Cardiac muscle cell (in vitro differentiated cells and primary cell): ENCODE measurements at regions not wholly inside any gene's neighbourhood (a gene's known extent, or its start where the extent isn't known, plus 50 kb on each side); places are given as distances from the start of the nearest gene placed in this dataset.

ENCODE experiments used
- DNase-seq, 2 donors: peaks; one replicate each; pipeline versions ENCODE4 v3.0.0 to v3.0.0-alpha.2; 2010 to 2017; ENCODE audit warnings: low read depth in 1 of 2, low spot score in 1 of 2
- H3K27ac ChIP-seq: fragments of 200-600 bp; sonication (generic); 2 replicates; pipeline ENCODE4 v1.5.1; 2016
- H3K27me3 ChIP-seq: fragments of 200-600 bp; sonication (generic); 2 replicates; pipeline ENCODE4 v1.6.0; 2016; ENCODE audit warnings: control low read depth
- H3K36me3 ChIP-seq: fragments of 200-600 bp; sonication (generic); 2 replicates; pipeline ENCODE4 v1.5.1; 2016; ENCODE audit warnings: control low read depth
- H3K4me1 ChIP-seq: fragments of 200-600 bp; sonication (generic); 2 replicates; pipeline ENCODE4 v1.8.1; 2017; ENCODE audit warnings: low read depth, mild to moderate bottlenecking, mixed run types
- H3K4me3 ChIP-seq: fragments of 200-600 bp; sonication (generic); 2 replicates; pipeline ENCODE4 v1.5.1; 2016; ENCODE audit warnings: mild to moderate bottlenecking
- H3K9me3 ChIP-seq: fragments of 200-600 bp; sonication (generic); 2 replicates; pipeline ENCODE4 v1.5.1; 2017; ENCODE audit warnings: low read depth, mild to moderate bottlenecking, control low read depth
- CTCF ChIP-seq: IDR thresholded peaks from 2 replicates; pipeline ENCODE4 v1.5.1; 2012; ENCODE audit warnings: low read depth, mild to moderate bottlenecking, low read length

GRCh38 chr16:54505549-54506213, 219.1 kb upstream of the IRX3 start:
- peaks cover 85% of the 10 kb centered on the region for H3K4me1 ChIP-seq

GRCh38 chr16:54504372-54504771, 217.8 kb upstream of the IRX3 start:
- peaks cover 81% of the 10 kb centered on the region for H3K4me1 ChIP-seq

More at GRCh38 chr16:54505549-54506213, 219.1 kb upstream of the IRX3 start:
- Histone ChIP-seq H3K9me3 (no peaks in the 10 kb centered on the region), H3K36me3 (no peaks in the 10 kb centered on the region), H3K27me3 (no peaks in the 10 kb centered on the region), H3K27ac (peak overlapping the region; percentile 75), H3K4me3 (no peak overlapping the region)
- no peak for TF ChIP-seq CTCF
- DNase-seq: peak in 1 of 2 donors; percentile 35

GRCh38 chr16:54503856-54504219, 217.3 kb upstream of the IRX3 start:
- Histone ChIP-seq H3K9me3 (no peaks in the 10 kb centered on the region), H3K4me1 (peaks cover 81% of the 10 kb centered on the region), H3K4me3 (no peak overlapping the region), H3K27ac (peak overlapping the region; percentile 1), H3K36me3 (no peaks in the 10 kb centered on the region), H3K27me3 (no peaks in the 10 kb centered on the region)
- DNase-seq: no peak
- no peak for TF ChIP-seq CTCF

More at GRCh38 chr16:54504372-54504771, 217.8 kb upstream of the IRX3 start:
- Histone ChIP-seq H3K36me3 (no peaks in the 10 kb centered on the region), H3K9me3 (no peaks in the 10 kb centered on the region), H3K4me3 (no peak overlapping the region), H3K27me3 (no peaks in the 10 kb centered on the region), H3K27ac (peak overlapping the region; percentile 1)
- DNase-seq: peak in 1 of 2 donors; percentile 36
- no peak for TF ChIP-seq CTCF

GRCh38 chr16:54503011-54503855, 216.6 kb upstream of the IRX3 start:
- Histone ChIP-seq H3K27ac (peak overlapping the region; percentile 31), H3K4me1 (peaks cover 75% of the 10 kb centered on the region), H3K27me3 (no peaks in the 10 kb centered on the region), H3K9me3 (no peaks in the 10 kb centered on the region), H3K4me3 (no peak overlapping the region), H3K36me3 (no peaks in the 10 kb centered on the region)
- peak; percentile 55 to 94 for DNase-seq
- no peak for TF ChIP-seq CTCF

- Histone ChIP-seq H3K9me3 (no peaks in the 10 kb centered on the region), H3K27ac (peak overlapping the region; percentile 68), H3K36me3 (no peaks in the 10 kb centered on the region), H3K27me3 (no peaks in the 10 kb centered on the region), H3K4me1 (peaks cover 61% of the 10 kb centered on the region), H3K4me3 (no peak overlapping the region)
- no peak for TF ChIP-seq CTCF
- no peak for DNase-seq
Observed at GRCh38 chr16:54501797-54502196, 215.2 kb upstream of the IRX3 start.
